HG02798 (cell line): ENCODE measurements at regions not wholly inside any gene's neighbourhood (a gene's known extent, or its start where the extent isn't known, plus 50 kb on each side); places are given as distances from the start of the nearest gene placed in this dataset.

ENCODE experiments used
- ATAC-seq: cut with Tn5 transposase; IDR thresholded peaks from one replicate; pipeline ENCODE4 v1.9.1; 2021; ENCODE audit warnings: mild to moderate bottlenecking; ENCODE audit not compliant: unreplicated experiment, poor library complexity

GRCh38 chr4:96509039-96509741, 669.3 kb downstream of the PDHA2 start:
- ATAC-seq, result no peak

- no peak for ATAC-seq
These were observed 679.4 kb downstream of the PDHA2 start for GRCh38 chr4:96519291-96519690.

- no peak for ATAC-seq
These were observed 681.2 kb downstream of the PDHA2 start for GRCh38 chr4:96521046-96521536.

- ATAC-seq, result no peak
These were observed 683.7 kb downstream of the PDHA2 start for GRCh38 chr4:96523611-96524010.

- no peak for ATAC-seq
These were observed 684.5 kb downstream of the PDHA2 start for GRCh38 chr4:96524311-96524875.

- ATAC-seq, result no peak
These were observed 686.0 kb downstream of the PDHA2 start for GRCh38 chr4:96525898-96526297.

- no peak for ATAC-seq
These were observed 686.7 kb downstream of the PDHA2 start for GRCh38 chr4:96526625-96527024.

- ATAC-seq, result no peak
These were observed 691.9 kb downstream of the PDHA2 start for GRCh38 chr4:96531836-96532235.

- no peak for ATAC-seq
These were observed 703.5 kb downstream of the PDHA2 start for GRCh38 chr4:96543346-96543745.

GRCh38 chr4:96558466-96558865, 718.6 kb downstream of the PDHA2 start:
- no peak for ATAC-seq

GRCh38 chr4:96566755-96567154, 726.9 kb downstream of the PDHA2 start:
- ATAC-seq, result no peak

- no peak for ATAC-seq
These were observed 745.4 kb downstream of the PDHA2 start for GRCh38 chr4:96585304-96585703.

- ATAC-seq, result no peak
These were observed 753.5 kb downstream of the PDHA2 start for GRCh38 chr4:96593422-96593821.

- no peak for ATAC-seq
These were observed 758.6 kb downstream of the PDHA2 start for GRCh38 chr4:96598465-96598864.

- ATAC-seq, result no peak
These were observed 759.9 kb downstream of the PDHA2 start for GRCh38 chr4:96599752-96600151.

GRCh38 chr4:96602661-96603060, 762.8 kb downstream of the PDHA2 start:
- ATAC-seq, result no peak

GRCh38 chr4:96603641-96604040, 763.7 kb downstream of the PDHA2 start:
- ATAC-seq, result no peak

- ATAC-seq, result no peak
These were observed 766.6 kb downstream of the PDHA2 start for GRCh38 chr4:96606451-96606850.

- no peak for ATAC-seq
These were observed 786.1 kb downstream of the PDHA2 start for GRCh38 chr4:96626023-96626422.

- ATAC-seq, result no peak
These were observed 790.9 kb downstream of the PDHA2 start for GRCh38 chr4:96630839-96631238.

- ATAC-seq, result no peak
These were observed 798.1 kb downstream of the PDHA2 start for GRCh38 chr4:96637971-96638412.

- no peak for ATAC-seq
These were observed 800.0 kb downstream of the PDHA2 start for GRCh38 chr4:96639932-96640331.
